ENCODE measurements at regions not wholly inside any gene's neighbourhood (a gene's known extent, or its start where the extent isn't known, plus 50 kb on each side); places are given as distances from the start of the nearest gene placed in this dataset.
"Not testable (repeated sequence)": the region's sequence is repeated elsewhere in the genome, so short reads cannot be mapped to it uniquely, and the experiment has no call there.

GRCh38 chr5:1598950-1599737 lies 75.4 kb upstream of the LPCAT1 start:
- not testable (repeated sequence) for H3K9ac ChIP-seq (ENCODE audit: low read depth in 1 of 2, low read length in 2 of 2); H3K4me1 ChIP-seq (ENCODE audit: control insufficient read depth in 2 of 2, insufficient read depth in 2 of 2, low read length in 2 of 2); H3K4me3 ChIP-seq (ENCODE audit: low read length in 2 of 2); H3K36me3 ChIP-seq (ENCODE audit: control insufficient read depth in 2 of 2, insufficient read depth in 2 of 2, low read length in 2 of 2); H3K27ac ChIP-seq (ENCODE audit: low read depth in 2 of 2, low read length in 2 of 2); H3K9me3 ChIP-seq (ENCODE audit: control insufficient read depth in 2 of 2, low read length in 2 of 2); H3K27me3 ChIP-seq (ENCODE audit: control insufficient read depth in 2 of 2, insufficient read depth in 2 of 2, low read length in 2 of 2)

DNA sequence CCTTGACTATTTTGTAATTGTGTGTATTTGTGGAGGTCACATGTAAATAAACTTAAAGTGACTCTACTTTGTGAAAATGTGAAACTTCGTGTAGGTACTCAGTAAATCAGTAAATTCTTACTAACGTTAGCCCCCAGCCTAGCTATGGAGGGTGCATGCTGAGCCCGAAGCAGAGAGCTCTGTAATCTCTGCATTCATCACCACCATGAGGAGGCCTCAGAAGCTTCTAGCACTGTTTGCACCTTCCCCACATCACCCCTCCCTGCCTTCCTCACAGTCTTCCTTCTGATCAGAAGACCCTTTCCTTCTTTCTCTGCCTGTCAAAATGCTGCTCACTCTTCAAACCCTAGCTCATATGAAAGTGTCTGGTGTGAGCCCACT lies 73.3 kb upstream of the LPCAT1 start:
- not testable (repeated sequence) for H3K27me3 ChIP-seq (ENCODE audit: control insufficient read depth in 2 of 2, insufficient read depth in 2 of 2, low read length in 2 of 2); H3K9ac ChIP-seq (ENCODE audit: low read depth in 1 of 2, low read length in 2 of 2); H3K9me3 ChIP-seq (ENCODE audit: control insufficient read depth in 2 of 2, low read length in 2 of 2); H3K27ac ChIP-seq (ENCODE audit: low read depth in 2 of 2, low read length in 2 of 2); H3K36me3 ChIP-seq (ENCODE audit: control insufficient read depth in 2 of 2, insufficient read depth in 2 of 2, low read length in 2 of 2); H3K4me1 ChIP-seq (ENCODE audit: control insufficient read depth in 2 of 2, insufficient read depth in 2 of 2, low read length in 2 of 2)
- H3K4me3 ChIP-seq (ENCODE audit: low read length in 2 of 2), result peak overlapping the region in 1 of 2 donors; percentile 45

DNA sequence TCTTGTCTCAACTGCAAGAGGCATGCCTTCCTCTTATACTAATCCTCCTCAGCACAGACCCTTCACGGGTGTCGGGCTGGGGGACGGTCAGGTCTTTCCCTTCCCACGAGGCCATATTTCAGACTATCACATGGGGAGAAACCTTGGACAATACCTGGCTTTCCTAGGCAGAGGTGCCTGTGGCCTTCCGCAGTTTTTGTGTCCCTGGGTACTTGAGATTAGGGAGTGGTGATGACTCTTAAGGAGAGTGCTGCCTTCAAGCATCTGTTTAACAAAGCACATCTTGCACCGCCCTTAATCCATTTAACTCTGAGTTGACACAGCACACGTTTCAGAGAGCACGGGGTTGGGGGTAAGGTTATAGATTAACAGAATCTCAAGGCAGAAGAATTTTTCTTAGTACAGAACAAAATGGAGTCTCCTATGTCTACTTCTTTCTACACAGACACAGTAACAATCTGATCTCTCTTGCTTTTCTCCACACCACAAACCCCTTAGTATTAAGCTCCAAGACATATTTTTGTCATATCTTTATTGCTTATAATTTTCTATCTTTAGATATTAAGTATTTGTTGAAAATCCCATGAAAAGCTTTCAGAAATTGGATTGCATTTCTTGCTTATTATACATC lies 72.8 kb upstream of the LPCAT1 start:
- H3K36me3 ChIP-seq (ENCODE audit: control insufficient read depth in 2 of 2, insufficient read depth in 2 of 2, low read length in 2 of 2); H3K27me3 ChIP-seq (ENCODE audit: control insufficient read depth in 2 of 2, insufficient read depth in 2 of 2, low read length in 2 of 2); H3K27ac ChIP-seq (ENCODE audit: low read depth in 2 of 2, low read length in 2 of 2); H3K4me1 ChIP-seq (ENCODE audit: control insufficient read depth in 2 of 2, insufficient read depth in 2 of 2, low read length in 2 of 2); H3K9me3 ChIP-seq (ENCODE audit: control insufficient read depth in 2 of 2, low read length in 2 of 2); H3K4me3 ChIP-seq (ENCODE audit: low read length in 2 of 2); H3K9ac ChIP-seq (ENCODE audit: low read depth in 1 of 2, low read length in 2 of 2): not testable (repeated sequence)

GRCh38 chr5:1594357-1595106 lies 70.8 kb upstream of the LPCAT1 start:
- peak overlapping the region in 1 of 2 donors; percentile 32 for H3K27ac ChIP-seq (ENCODE audit: low read depth in 2 of 2, low read length in 2 of 2)
- peak overlapping the region; percentile 69 for H3K4me3 ChIP-seq (ENCODE audit: low read length in 2 of 2)
- no peaks in the 10 kb centered on the region for H3K9me3 ChIP-seq (ENCODE audit: control insufficient read depth in 2 of 2, low read length in 2 of 2)
- H3K9ac ChIP-seq (ENCODE audit: low read depth in 1 of 2, low read length in 2 of 2), result peak overlapping the region; percentile 32 to 70
- peaks cover 0 to 4% of the 10 kb centered on the region in 2 donors for H3K4me1 ChIP-seq (ENCODE audit: control insufficient read depth in 2 of 2, insufficient read depth in 2 of 2, low read length in 2 of 2)
- H3K36me3 ChIP-seq (ENCODE audit: control insufficient read depth in 2 of 2, insufficient read depth in 2 of 2, low read length in 2 of 2), result peaks cover 0 to 3% of the 10 kb centered on the region in 2 donors
- H3K27me3 ChIP-seq (ENCODE audit: control insufficient read depth in 2 of 2, insufficient read depth in 2 of 2, low read length in 2 of 2), result no peaks in the 10 kb centered on the region

- Histone ChIP-seq H3K9ac (ENCODE audit: low read depth in 1 of 2, low read length in 2 of 2) (peak overlapping the region in 1 of 2 donors; percentile 70), H3K27ac (ENCODE audit: low read depth in 2 of 2, low read length in 2 of 2) (peak overlapping the region; percentile 7 to 32), H3K36me3 (ENCODE audit: control insufficient read depth in 2 of 2, insufficient read depth in 2 of 2, low read length in 2 of 2) (peaks cover 0 to 5% of the 10 kb centered on the region in 2 donors), H3K27me3 (ENCODE audit: control insufficient read depth in 2 of 2, insufficient read depth in 2 of 2, low read length in 2 of 2) (no peaks in the 10 kb centered on the region), H3K4me3 (ENCODE audit: low read length in 2 of 2) (peak overlapping the region; percentile 69), H3K4me1 (ENCODE audit: control insufficient read depth in 2 of 2, insufficient read depth in 2 of 2, low read length in 2 of 2) (peaks cover 0 to 4% of the 10 kb centered on the region in 2 donors), H3K9me3 (ENCODE audit: control insufficient read depth in 2 of 2, low read length in 2 of 2) (no peaks in the 10 kb centered on the region)
Measured at GRCh38 chr5:1593903-1594356, 70.2 kb upstream of the LPCAT1 start.

DNA sequence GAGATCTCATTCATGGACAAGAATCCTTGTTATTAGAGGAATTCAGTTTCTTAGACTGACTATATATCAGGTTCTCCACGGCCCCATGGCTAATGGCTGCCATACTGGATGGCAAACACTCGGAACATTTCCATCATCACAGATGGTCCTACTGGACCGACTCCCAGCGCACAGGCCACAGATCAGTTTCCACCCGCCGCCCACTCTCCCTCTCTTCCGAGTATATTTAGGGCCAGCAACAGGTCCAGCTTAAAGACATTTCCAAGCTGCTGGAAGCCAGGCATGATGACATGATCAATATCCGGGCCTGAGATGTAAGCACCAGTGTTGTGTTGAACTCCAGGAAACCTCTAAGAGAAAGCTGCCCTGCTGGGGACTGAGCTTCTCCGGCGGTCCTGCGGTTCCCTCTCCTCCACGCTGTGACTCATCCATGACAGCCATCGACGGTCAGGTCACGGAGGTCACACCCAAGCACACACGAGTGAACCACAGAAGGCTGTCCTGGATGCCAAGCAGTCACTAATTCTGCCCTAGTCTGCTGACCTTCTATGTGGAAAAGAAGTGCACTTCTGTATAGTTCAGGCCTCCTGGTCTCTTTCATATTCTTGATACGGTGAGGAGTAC lies 64.4 kb upstream of the LPCAT1 start:
- not testable (repeated sequence) for H3K9me3 ChIP-seq (ENCODE audit: control insufficient read depth in 2 of 2, low read length in 2 of 2); H3K9ac ChIP-seq (ENCODE audit: low read depth in 1 of 2, low read length in 2 of 2); H3K4me3 ChIP-seq (ENCODE audit: low read length in 2 of 2); H3K27ac ChIP-seq (ENCODE audit: low read depth in 2 of 2, low read length in 2 of 2); H3K27me3 ChIP-seq (ENCODE audit: control insufficient read depth in 2 of 2, insufficient read depth in 2 of 2, low read length in 2 of 2); H3K4me1 ChIP-seq (ENCODE audit: control insufficient read depth in 2 of 2, insufficient read depth in 2 of 2, low read length in 2 of 2)
- H3K36me3 ChIP-seq (ENCODE audit: control insufficient read depth in 2 of 2, insufficient read depth in 2 of 2, low read length in 2 of 2), result peaks cover 5 to 15% of the 10 kb centered on the region in 2 donors

- H3K9me3 ChIP-seq (ENCODE audit: control insufficient read depth in 2 of 2, low read length in 2 of 2); H3K27ac ChIP-seq (ENCODE audit: low read depth in 2 of 2, low read length in 2 of 2); H3K4me3 ChIP-seq (ENCODE audit: low read length in 2 of 2); H3K9ac ChIP-seq (ENCODE audit: low read depth in 1 of 2, low read length in 2 of 2); H3K4me1 ChIP-seq (ENCODE audit: control insufficient read depth in 2 of 2, insufficient read depth in 2 of 2, low read length in 2 of 2); H3K27me3 ChIP-seq (ENCODE audit: control insufficient read depth in 2 of 2, insufficient read depth in 2 of 2, low read length in 2 of 2); H3K36me3 ChIP-seq (ENCODE audit: control insufficient read depth in 2 of 2, insufficient read depth in 2 of 2, low read length in 2 of 2): not testable (repeated sequence)
Measured at GRCh38 chr5:1583081-1583875, 59.5 kb upstream of the LPCAT1 start.

- not testable (repeated sequence) for H3K9ac ChIP-seq (ENCODE audit: low read depth in 1 of 2, low read length in 2 of 2); H3K4me1 ChIP-seq (ENCODE audit: control insufficient read depth in 2 of 2, insufficient read depth in 2 of 2, low read length in 2 of 2); H3K27me3 ChIP-seq (ENCODE audit: control insufficient read depth in 2 of 2, insufficient read depth in 2 of 2, low read length in 2 of 2); H3K4me3 ChIP-seq (ENCODE audit: low read length in 2 of 2); H3K27ac ChIP-seq (ENCODE audit: low read depth in 2 of 2, low read length in 2 of 2); H3K36me3 ChIP-seq (ENCODE audit: control insufficient read depth in 2 of 2, insufficient read depth in 2 of 2, low read length in 2 of 2); H3K9me3 ChIP-seq (ENCODE audit: control insufficient read depth in 2 of 2, low read length in 2 of 2)
Measured at GRCh38 chr5:1579389-1579788, 55.6 kb upstream of the LPCAT1 start.

- H3K27ac ChIP-seq (ENCODE audit: low read depth in 2 of 2, low read length in 2 of 2); H3K9me3 ChIP-seq (ENCODE audit: control insufficient read depth in 2 of 2, low read length in 2 of 2); H3K27me3 ChIP-seq (ENCODE audit: control insufficient read depth in 2 of 2, insufficient read depth in 2 of 2, low read length in 2 of 2); H3K36me3 ChIP-seq (ENCODE audit: control insufficient read depth in 2 of 2, insufficient read depth in 2 of 2, low read length in 2 of 2); H3K4me1 ChIP-seq (ENCODE audit: control insufficient read depth in 2 of 2, insufficient read depth in 2 of 2, low read length in 2 of 2); H3K4me3 ChIP-seq (ENCODE audit: low read length in 2 of 2); H3K9ac ChIP-seq (ENCODE audit: low read depth in 1 of 2, low read length in 2 of 2): not testable (repeated sequence)
Measured at GRCh38 chr5:1576851-1577250, 53.1 kb upstream of the LPCAT1 start.
